ENCODE measurements at regions not wholly inside any gene's neighbourhood (a gene's known extent, or its start where the extent isn't known, plus 50 kb on each side); places are given as distances from the start of the nearest gene placed in this dataset.
"Not testable (repeated sequence)": the region's sequence is repeated elsewhere in the genome, so short reads cannot be mapped to it uniquely, and the experiment has no call there.

DNA sequence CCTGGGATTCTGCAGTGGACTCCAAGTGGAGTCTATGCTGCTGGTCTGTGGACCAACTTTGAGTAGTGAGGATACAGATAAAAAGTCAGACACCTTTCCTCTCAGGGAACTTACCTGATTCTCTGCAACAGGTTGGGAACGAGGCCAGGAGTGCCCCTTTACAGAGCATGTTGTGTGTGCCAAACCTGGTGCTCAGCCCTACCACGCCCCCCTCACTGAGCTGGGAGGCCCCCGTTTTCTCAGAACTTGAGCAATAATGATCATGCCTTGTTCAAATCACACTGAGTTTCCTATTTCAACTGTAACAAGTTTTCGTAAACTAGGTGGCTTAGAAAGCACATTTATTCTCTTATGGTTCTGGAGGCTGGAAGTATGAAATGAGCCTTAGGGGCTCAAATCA is 182.0 kb downstream of the COPRS start:
- Histone ChIP-seq H3K4me3 (ENCODE audit: low read depth, low read length) (no peak overlapping the region), H3K9me3 (ENCODE audit: control insufficient read depth, insufficient read depth, low read depth, low read length) (no peaks in the 10 kb centered on the region), H3K27ac (ENCODE audit: extremely low read depth, low read depth, low read length) (no peak overlapping the region), H3K4me1 (ENCODE audit: control insufficient read depth, insufficient read depth, low read length) (no peaks in the 10 kb centered on the region), H3K36me3 (ENCODE audit: control insufficient read depth in 2 of 2, insufficient read depth in 1 of 2, low read length in 2 of 2) (no peaks in the 10 kb centered on the region)
- ChIA-PET POLR2A (no interaction called here), CTCF (no interaction called here)
- TF ChIP-seq OSR2 (tag by site-specific recombination; IDR thresholded peaks at IDR 0.05) (no peak), SCRT2 (tag by site-specific recombination; IDR thresholded peaks at IDR 0.05) (0 out of 2 replicates have a peak, but pooled peaks have one; percentile 20)
- TF ChIP-seq, protein P1, sequence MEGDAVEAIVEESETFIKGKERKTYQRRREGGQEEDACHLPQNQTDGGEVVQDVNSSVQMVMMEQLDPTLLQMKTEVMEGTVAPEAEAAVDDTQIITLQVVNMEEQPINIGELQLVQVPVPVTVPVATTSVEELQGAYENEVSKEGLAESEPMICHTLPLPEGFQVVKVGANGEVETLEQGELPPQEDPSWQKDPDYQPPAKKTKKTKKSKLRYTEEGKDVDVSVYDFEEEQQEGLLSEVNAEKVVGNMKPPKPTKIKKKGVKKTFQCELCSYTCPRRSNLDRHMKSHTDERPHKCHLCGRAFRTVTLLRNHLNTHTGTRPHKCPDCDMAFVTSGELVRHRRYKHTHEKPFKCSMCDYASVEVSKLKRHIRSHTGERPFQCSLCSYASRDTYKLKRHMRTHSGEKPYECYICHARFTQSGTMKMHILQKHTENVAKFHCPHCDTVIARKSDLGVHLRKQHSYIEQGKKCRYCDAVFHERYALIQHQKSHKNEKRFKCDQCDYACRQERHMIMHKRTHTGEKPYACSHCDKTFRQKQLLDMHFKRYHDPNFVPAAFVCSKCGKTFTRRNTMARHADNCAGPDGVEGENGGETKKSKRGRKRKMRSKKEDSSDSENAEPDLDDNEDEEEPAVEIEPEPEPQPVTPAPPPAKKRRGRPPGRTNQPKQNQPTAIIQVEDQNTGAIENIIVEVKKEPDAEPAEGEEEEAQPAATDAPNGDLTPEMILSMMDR (tag by site-specific recombination; IDR thresholded peaks at IDR 0.05): no peak

DNA sequence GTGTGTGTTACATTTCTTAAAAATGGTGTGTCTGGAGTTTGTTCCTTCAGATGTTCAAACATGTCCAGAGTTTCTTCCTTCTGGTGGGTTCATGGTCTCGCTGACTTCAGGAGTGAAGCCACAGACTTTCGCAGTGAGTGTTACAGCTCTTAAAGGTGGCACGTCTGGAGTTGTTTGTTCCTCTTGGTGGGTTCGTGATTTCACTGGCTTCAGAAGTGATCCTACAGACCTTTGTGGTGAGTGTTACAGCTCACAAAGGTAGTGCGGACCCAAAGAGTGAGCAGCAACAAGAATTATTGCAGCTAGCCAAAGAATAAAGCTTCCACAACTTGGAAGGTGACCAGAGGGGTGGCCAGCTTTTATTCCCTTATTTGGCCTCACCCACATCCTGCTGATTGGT is 183.7 kb downstream of the COPRS start:
- H3K4me1 ChIP-seq (ENCODE audit: control insufficient read depth, insufficient read depth, low read length); H3K4me3 ChIP-seq (ENCODE audit: low read depth, low read length); CTCF ChIA-PET; POLR2A ChIA-PET; H3K27ac ChIP-seq (ENCODE audit: extremely low read depth, low read depth, low read length); H3K9me3 ChIP-seq (ENCODE audit: control insufficient read depth, insufficient read depth, low read depth, low read length); H3K36me3 ChIP-seq (ENCODE audit: control insufficient read depth in 2 of 2, insufficient read depth in 1 of 2, low read length in 2 of 2): not testable (repeated sequence)

GRCh38 chr17:31674717-31675349 is 184.2 kb downstream of the COPRS start:
- TF ChIP-seq GLI2 (tag by site-specific recombination; IDR thresholded peaks at IDR 0.05; ENCODE audit: borderline replicate concordance, low read depth): no peak
- TF ChIP-seq ZNF394 (tag by site-specific recombination; IDR thresholded peaks at IDR 0.05; ENCODE audit: borderline replicate concordance): no peak
- peak; percentile 94 for TF ChIP-seq ZFP3 (tag by site-specific recombination; IDR thresholded peaks at IDR 0.05; ENCODE audit: low read depth)
- no peaks in the 10 kb centered on the region for H3K9me3 ChIP-seq (ENCODE audit: control insufficient read depth, insufficient read depth, low read depth, low read length)
- H3K27ac ChIP-seq (ENCODE audit: extremely low read depth, low read depth, low read length): no peak overlapping the region
- no peaks in the 10 kb centered on the region for H3K4me1 ChIP-seq (ENCODE audit: control insufficient read depth, insufficient read depth, low read length)
- POLR2A ChIA-PET: no interaction called here
- H3K36me3 ChIP-seq (ENCODE audit: control insufficient read depth in 2 of 2, insufficient read depth in 1 of 2, low read length in 2 of 2): no peaks in the 10 kb centered on the region
- H3K4me3 ChIP-seq (ENCODE audit: low read depth, low read length): no peak overlapping the region
- CTCF ChIA-PET: interaction anchor here (1.4 kb wide), 1 partner anchor 168 kb away, joined by 3 read pairs; no protein-coding TSS in a partner anchor

- no peaks in the 10 kb centered on the region for H3K4me1 ChIP-seq (ENCODE audit: control insufficient read depth, insufficient read depth, low read length)
- H3K9me3 ChIP-seq (ENCODE audit: control insufficient read depth, insufficient read depth, low read depth, low read length): no peaks in the 10 kb centered on the region
- ChIA-PET POLR2A (no interaction called here), CTCF (interaction anchor here (1.4 kb wide), 1 partner anchor 168 kb away, joined by 3 read pairs; no protein-coding TSS in a partner anchor)
- no peak overlapping the region for H3K27ac ChIP-seq (ENCODE audit: extremely low read depth, low read depth, low read length)
- H3K4me3 ChIP-seq (ENCODE audit: low read depth, low read length): no peak overlapping the region
- H3K36me3 ChIP-seq (ENCODE audit: control insufficient read depth in 2 of 2, insufficient read depth in 1 of 2, low read length in 2 of 2): no peaks in the 10 kb centered on the region
- TF ChIP-seq ZNF488 (tag by site-specific recombination; IDR thresholded peaks at IDR 0.05) (no peak), ZFP3 (tag by site-specific recombination; IDR thresholded peaks at IDR 0.05; ENCODE audit: low read depth) (no peak), ZNF518A (tag by site-specific recombination; conservative IDR thresholded peaks at IDR 0.05; ENCODE audit: low read depth) (no peak), ZNF280D (tag by site-specific recombination; IDR thresholded peaks at IDR 0.05) (no peak), ZNF48 (tag by site-specific recombination; IDR thresholded peaks at IDR 0.05) (no peak), ZSCAN16 (tag by site-specific recombination; IDR thresholded peaks at IDR 0.05) (no peak), ZNF354C (tag by site-specific recombination; IDR thresholded peaks at IDR 0.05; ENCODE audit: borderline replicate concordance, low read depth) (no peak)
- TF ChIP-seq, protein P2, sequence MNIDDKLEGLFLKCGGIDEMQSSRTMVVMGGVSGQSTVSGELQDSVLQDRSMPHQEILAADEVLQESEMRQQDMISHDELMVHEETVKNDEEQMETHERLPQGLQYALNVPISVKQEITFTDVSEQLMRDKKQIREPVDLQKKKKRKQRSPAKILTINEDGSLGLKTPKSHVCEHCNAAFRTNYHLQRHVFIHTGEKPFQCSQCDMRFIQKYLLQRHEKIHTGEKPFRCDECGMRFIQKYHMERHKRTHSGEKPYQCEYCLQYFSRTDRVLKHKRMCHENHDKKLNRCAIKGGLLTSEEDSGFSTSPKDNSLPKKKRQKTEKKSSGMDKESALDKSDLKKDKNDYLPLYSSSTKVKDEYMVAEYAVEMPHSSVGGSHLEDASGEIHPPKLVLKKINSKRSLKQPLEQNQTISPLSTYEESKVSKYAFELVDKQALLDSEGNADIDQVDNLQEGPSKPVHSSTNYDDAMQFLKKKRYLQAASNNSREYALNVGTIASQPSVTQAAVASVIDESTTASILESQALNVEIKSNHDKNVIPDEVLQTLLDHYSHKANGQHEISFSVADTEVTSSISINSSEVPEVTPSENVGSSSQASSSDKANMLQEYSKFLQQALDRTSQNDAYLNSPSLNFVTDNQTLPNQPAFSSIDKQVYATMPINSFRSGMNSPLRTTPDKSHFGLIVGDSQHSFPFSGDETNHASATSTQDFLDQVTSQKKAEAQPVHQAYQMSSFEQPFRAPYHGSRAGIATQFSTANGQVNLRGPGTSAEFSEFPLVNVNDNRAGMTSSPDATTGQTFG (tag by site-specific recombination; IDR thresholded peaks at IDR 0.05; ENCODE audit: borderline replicate concordance): no peak
These were observed 184.7 kb downstream of the COPRS start for GRCh38 chr17:31674305-31674704.

All from HEK293 (cell line).